WTC11 (cell line): ENCODE measurements at regions not wholly inside any gene's neighbourhood (a gene's known extent, or its start where the extent isn't known, plus 50 kb on each side); places are given as distances from the start of the nearest gene placed in this dataset.

Experiments used
- ATAC-seq: fragments of 200-7000 bp; cut with Tn5 transposase; 2 replicates; pipeline ENCODE4 v1.10.0; 2021; ENCODE audit warnings: mild to moderate bottlenecking, moderate library complexity
- CTCF ChIA-PET: fragments of 300-600 bp; sonication (Branson Sonifier 250); formaldehyde crosslinking; loops from one replicate; lab custom pipeline; 2021; ENCODE audit warnings: antibody characterized with exemption; lab: Charles Lee
- POLR2A ChIA-PET: fragments of 350-600 bp; sonication (Branson Sonifier 250); formaldehyde crosslinking; loops from one replicate; lab custom pipeline; 2021; ENCODE audit warnings: antibody characterized with exemption; lab: Charles Lee
- DNase-seq: peaks from one replicate; pipeline ENCODE4 v3.0.0; 2021; ENCODE audit warnings: low spot score
- H3K27ac Mint-ChIP-seq: 2 replicates; pipeline ENCODE4 v1.8.0; 2021; ENCODE audit warnings: mixed read lengths
- H3K27me3 Mint-ChIP-seq: 2 replicates; pipeline ENCODE4 v1.8.0; 2021; ENCODE audit warnings: low read depth, mild to moderate bottlenecking, moderate library complexity, mixed read lengths
- H3K36me3 Mint-ChIP-seq: 2 replicates; pipeline ENCODE4 v1.8.0; 2021; ENCODE audit warnings: mixed read lengths
- H3K4me1 Mint-ChIP-seq: 2 replicates; pipeline ENCODE4 v1.8.0; 2022; ENCODE audit warnings: mixed read lengths
- H3K4me3 Mint-ChIP-seq: 2 replicates; pipeline ENCODE4 v1.8.0; 2021; ENCODE audit warnings: mild to moderate bottlenecking, moderate library complexity, mixed read lengths
- H3K9me3 Mint-ChIP-seq: 2 replicates; pipeline ENCODE4 v1.8.0; 2021; ENCODE audit warnings: mixed read lengths
- CREM ChIP-seq: sonication (generic); formaldehyde crosslinking; IDR thresholded peaks from 2 replicates; pipeline ENCODE4 v1.8.1; 2022; ENCODE audit warnings: mild to moderate bottlenecking, missing genetic modification reagents, moderate library complexity
- ELF4 ChIP-seq: sonication (generic); formaldehyde crosslinking; IDR thresholded peaks from 2 replicates; pipeline ENCODE4 v1.8.1; 2022; ENCODE audit warnings: low read depth, mild to moderate bottlenecking, moderate library complexity, missing genetic modification reagents
- EMX1 ChIP-seq: fragments of 250-450 bp; sonication (Bioruptor Pico); IDR thresholded peaks from 2 replicates; pipeline ENCODE4 v1.8.0; 2021; ENCODE audit warnings: mild to moderate bottlenecking
- ERG ChIP-seq: fragments of 250-450 bp; sonication (Bioruptor Pico); IDR thresholded peaks from 2 replicates; pipeline ENCODE4 v1.8.0; 2021; ENCODE audit warnings: mild to moderate bottlenecking
- ETV6 ChIP-seq: sonication (generic); formaldehyde crosslinking; IDR thresholded peaks from 2 replicates; pipeline ENCODE4 v1.8.1; 2022; ENCODE audit warnings: mild to moderate bottlenecking, missing genetic modification reagents
- JUN ChIP-seq: sonication (generic); formaldehyde crosslinking; IDR thresholded peaks from 2 replicates; pipeline ENCODE4 v1.8.0; 2023; ENCODE audit warnings: mild to moderate bottlenecking, missing genetic modification reagents
- MLX ChIP-seq: sonication (generic); formaldehyde crosslinking; IDR thresholded peaks from 2 replicates; pipeline ENCODE4 v1.8.1; 2023; ENCODE audit warnings: mild to moderate bottlenecking, missing genetic modification reagents, moderate library complexity
- MYBL2 ChIP-seq: sonication (generic); formaldehyde crosslinking; IDR thresholded peaks from 2 replicates; pipeline ENCODE4 v1.8.1; 2023; ENCODE audit warnings: mild to moderate bottlenecking, moderate library complexity, missing genetic modification reagents
- NFYB ChIP-seq: sonication (generic); formaldehyde crosslinking; conservative IDR thresholded peaks from 2 replicates; pipeline ENCODE4 v1.8.0; 2022; ENCODE audit warnings: low read depth, missing genetic modification reagents
- OVOL2 ChIP-seq: fragments of 250-450 bp; sonication (Bioruptor Pico); IDR thresholded peaks from 2 replicates; pipeline ENCODE4 v1.9.0; 2021; ENCODE audit warnings: mild to moderate bottlenecking, borderline replicate concordance
- RELA ChIP-seq: sonication (generic); formaldehyde crosslinking; IDR thresholded peaks from 2 replicates; pipeline ENCODE4 v1.8.1; 2022; ENCODE audit warnings: missing genetic modification reagents, mild to moderate bottlenecking, borderline replicate concordance
- SMAD4 ChIP-seq: sonication (generic); formaldehyde crosslinking; IDR thresholded peaks from 2 replicates; pipeline ENCODE4 v1.8.0; 2022; ENCODE audit warnings: mild to moderate bottlenecking, missing genetic modification reagents
- SOX15 ChIP-seq: fragments of 250-450 bp; sonication (Bioruptor Pico); IDR thresholded peaks from 2 replicates; pipeline ENCODE4 v1.9.0; 2021; ENCODE audit warnings: mild to moderate bottlenecking
- SP1 ChIP-seq: sonication (generic); formaldehyde crosslinking; conservative IDR thresholded peaks from 2 replicates; pipeline ENCODE4 v1.8.1; 2022; ENCODE audit warnings: missing genetic modification reagents
- TEAD1 ChIP-seq: sonication (generic); formaldehyde crosslinking; IDR thresholded peaks from 2 replicates; pipeline ENCODE4 v1.8.0; 2022; ENCODE audit warnings: mild to moderate bottlenecking, missing genetic modification reagents
- TEAD4 ChIP-seq: sonication (generic); formaldehyde crosslinking; IDR thresholded peaks from 2 replicates; pipeline ENCODE4 v1.8.0; 2022; ENCODE audit warnings: mild to moderate bottlenecking, missing genetic modification reagents
- ZNF138 ChIP-seq: sonication (generic); formaldehyde crosslinking; conservative IDR thresholded peaks from 2 replicates; pipeline ENCODE4 v1.8.1; 2022; ENCODE audit warnings: mild to moderate bottlenecking, moderate library complexity, missing genetic modification reagents
- ZNF263 ChIP-seq: sonication (generic); formaldehyde crosslinking; IDR thresholded peaks from 2 replicates; pipeline ENCODE4 v1.8.1; 2022; ENCODE audit warnings: low read depth, mild to moderate bottlenecking, moderate library complexity, missing genetic modification reagents
- ZNF317 ChIP-seq: sonication (generic); formaldehyde crosslinking; IDR thresholded peaks from 2 replicates; pipeline ENCODE4 v1.8.1; 2023; ENCODE audit warnings: low read depth, mild to moderate bottlenecking, moderate library complexity, missing genetic modification reagents, borderline replicate concordance
- ZNF396 ChIP-seq: fragments of 250-450 bp; sonication (Bioruptor Pico); IDR thresholded peaks from 2 replicates; pipeline ENCODE4 v1.8.0; 2021; ENCODE audit warnings: mild to moderate bottlenecking, moderate library complexity, borderline replicate concordance
- ZNF671 ChIP-seq: fragments of 250-450 bp; sonication (Bioruptor Pico); IDR thresholded peaks from 2 replicates; pipeline ENCODE4 v1.8.0; 2021; ENCODE audit warnings: mild to moderate bottlenecking
- TF ChIP-seq, protein P1 (sequence below): sonication (generic); formaldehyde crosslinking; IDR thresholded peaks from 2 replicates; pipeline ENCODE4 v1.8.1; 2022; ENCODE audit warnings: mild to moderate bottlenecking, moderate library complexity, missing genetic modification reagents
- TF ChIP-seq, protein P2 (sequence below): sonication (generic); formaldehyde crosslinking; IDR thresholded peaks from 2 replicates; pipeline ENCODE4 v1.8.1; 2022; ENCODE audit warnings: missing genetic modification reagents, borderline replicate concordance
- TF ChIP-seq, protein P3 (sequence below): sonication (generic); formaldehyde crosslinking; IDR thresholded peaks from 2 replicates; pipeline ENCODE4 v1.8.1; 2022; ENCODE audit warnings: mild to moderate bottlenecking, missing genetic modification reagents, moderate library complexity, borderline replicate concordance

DNA sequence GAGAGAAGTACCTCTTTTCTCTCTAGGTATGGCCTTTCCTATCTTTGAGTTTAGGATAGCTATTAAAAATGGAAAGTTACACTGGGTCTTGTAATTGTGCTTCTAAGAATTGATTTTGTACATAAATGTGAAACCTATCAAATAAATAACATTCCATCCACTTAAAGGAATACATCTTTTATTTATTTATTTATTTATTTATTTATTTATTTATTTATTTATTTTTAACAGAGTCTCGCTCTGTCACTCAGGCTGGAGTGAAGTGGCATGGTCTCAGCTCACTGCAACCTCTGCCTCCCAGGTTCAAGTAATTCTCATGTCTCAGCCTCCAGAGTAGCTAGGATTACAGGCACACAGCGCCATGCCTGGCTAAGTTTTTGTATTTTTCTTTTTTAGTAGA, 1114.0 kb upstream of the EEF2KMT start:
- Mint-ChIP-seq H3K4me3 (no peak overlapping the region), H3K9me3 (peaks cover 59% of the 10 kb centered on the region), H3K27ac (no peak overlapping the region), H3K27me3 (peaks cover 14% of the 10 kb centered on the region), H3K36me3 (peaks cover 59% of the 10 kb centered on the region), H3K4me1 (no peaks in the 10 kb centered on the region)
- CTCF ChIA-PET: no interaction called here
- TF ChIP-seq SP1 (CRISPR knock-in tag) (no peak), CREM (no peak), ZNF396 (CRISPR knock-in tag) (no peak), MLX (CRISPR knock-in tag) (no peak), RELA (no peak), TEAD1 (CRISPR knock-in tag) (no peak), JUN (CRISPR knock-in tag) (no peak), EMX1 (CRISPR knock-in tag) (no peak), MYBL2 (no peak), TEAD4 (CRISPR knock-in tag) (no peak), ERG (no peak), NFYB (CRISPR knock-in tag) (no peak), ELF4 (CRISPR knock-in tag) (no peak), ZNF263 (CRISPR knock-in tag) (no peak), ZNF317 (CRISPR knock-in tag) (no peak)
- TF ChIP-seq, protein P1, sequence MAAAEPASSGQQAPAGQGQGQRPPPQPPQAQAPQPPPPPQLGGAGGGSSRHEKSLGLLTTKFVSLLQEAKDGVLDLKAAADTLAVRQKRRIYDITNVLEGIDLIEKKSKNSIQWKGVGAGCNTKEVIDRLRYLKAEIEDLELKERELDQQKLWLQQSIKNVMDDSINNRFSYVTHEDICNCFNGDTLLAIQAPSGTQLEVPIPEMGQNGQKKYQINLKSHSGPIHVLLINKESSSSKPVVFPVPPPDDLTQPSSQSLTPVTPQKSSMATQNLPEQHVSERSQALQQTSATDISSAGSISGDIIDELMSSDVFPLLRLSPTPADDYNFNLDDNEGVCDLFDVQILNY (CRISPR knock-in tag): no peak
- ATAC-seq (no peak), DNase-seq (no peak)
- POLR2A ChIA-PET: no interaction called here

DNA sequence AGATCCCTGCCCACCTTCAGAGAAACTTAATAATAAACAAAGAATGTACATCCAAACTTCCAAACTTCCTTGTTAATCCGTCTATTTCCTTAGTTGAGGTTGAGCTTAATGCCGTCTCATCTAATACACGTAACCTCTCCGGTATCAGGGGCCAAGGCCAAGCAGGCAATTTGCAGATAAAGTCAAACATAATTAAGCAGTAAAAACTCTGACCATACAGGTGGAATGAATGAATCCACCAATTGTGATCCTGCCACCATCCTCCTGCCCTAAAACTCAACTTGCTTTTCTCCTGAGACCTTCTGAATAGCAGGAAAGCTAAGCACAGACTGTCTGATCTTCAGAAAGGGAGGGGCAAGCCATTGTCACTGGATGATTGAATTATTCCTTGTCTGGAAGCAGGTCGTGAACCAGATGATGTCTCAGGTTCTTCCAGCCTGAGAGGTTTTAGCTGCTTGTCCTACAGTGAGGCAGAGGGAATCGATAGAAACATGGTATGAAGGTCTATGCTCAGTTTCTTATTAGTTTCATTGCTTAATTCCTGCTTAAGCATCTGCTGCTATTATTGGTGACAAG, 1111.8 kb upstream of the EEF2KMT start:
- DNase-seq: no peak
- H3K4me1 Mint-ChIP-seq: no peaks in the 10 kb centered on the region
- peaks cover 67% of the 10 kb centered on the region for H3K36me3 Mint-ChIP-seq
- peaks cover 6% of the 10 kb centered on the region for H3K27me3 Mint-ChIP-seq
- POLR2A ChIA-PET: no interaction called here
- no peak overlapping the region for H3K4me3 Mint-ChIP-seq
- ATAC-seq: no peak
- no peak overlapping the region for H3K27ac Mint-ChIP-seq
- H3K9me3 Mint-ChIP-seq: peaks cover 68% of the 10 kb centered on the region
- TF ChIP-seq SMAD4 (CRISPR knock-in tag): no peak
- no peak for TF ChIP-seq SOX15 (CRISPR knock-in tag)
- no peak for TF ChIP-seq NFYB (CRISPR knock-in tag)
- TF ChIP-seq, protein P2, sequence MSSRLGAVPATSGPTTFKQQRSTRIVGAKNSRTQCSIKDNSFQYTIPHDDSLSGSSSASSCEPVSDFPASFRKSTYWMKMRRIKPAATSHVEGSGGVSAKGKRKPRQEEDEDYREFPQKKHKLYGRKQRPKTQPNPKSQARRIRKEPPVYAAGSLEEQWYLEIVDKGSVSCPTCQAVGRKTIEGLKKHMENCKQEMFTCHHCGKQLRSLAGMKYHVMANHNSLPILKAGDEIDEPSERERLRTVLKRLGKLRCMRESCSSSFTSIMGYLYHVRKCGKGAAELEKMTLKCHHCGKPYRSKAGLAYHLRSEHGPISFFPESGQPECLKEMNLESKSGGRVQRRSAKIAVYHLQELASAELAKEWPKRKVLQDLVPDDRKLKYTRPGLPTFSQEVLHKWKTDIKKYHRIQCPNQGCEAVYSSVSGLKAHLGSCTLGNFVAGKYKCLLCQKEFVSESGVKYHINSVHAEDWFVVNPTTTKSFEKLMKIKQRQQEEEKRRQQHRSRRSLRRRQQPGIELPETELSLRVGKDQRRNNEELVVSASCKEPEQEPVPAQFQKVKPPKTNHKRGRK (CRISPR knock-in tag): no peak
- no peak for TF ChIP-seq SP1 (CRISPR knock-in tag)
- no peak for TF ChIP-seq OVOL2 (CRISPR knock-in tag)
- CTCF ChIA-PET: no interaction called here

DNA sequence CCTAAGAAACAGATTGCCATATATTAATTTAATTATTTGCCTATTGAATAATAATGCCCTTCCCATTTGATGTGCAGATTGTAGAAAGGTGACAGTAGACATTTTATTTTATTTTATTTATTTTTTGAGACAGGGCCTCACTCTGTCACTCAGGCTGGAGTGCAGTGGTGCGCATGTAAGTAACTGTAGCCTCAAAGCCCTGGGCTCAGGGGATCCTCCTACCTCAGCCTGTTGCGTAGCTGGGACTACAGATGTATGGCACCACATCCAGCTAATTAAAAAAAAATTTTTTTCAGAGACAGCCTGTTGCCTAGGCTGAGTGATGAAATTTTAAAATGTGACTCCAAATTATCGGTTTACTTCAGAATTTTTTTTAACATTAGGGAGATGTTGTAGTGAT, 1110.0 kb upstream of the EEF2KMT start:
- POLR2A ChIA-PET: no interaction called here
- peaks cover 71% of the 10 kb centered on the region for H3K9me3 Mint-ChIP-seq
- peaks cover 10% of the 10 kb centered on the region for H3K27me3 Mint-ChIP-seq
- ATAC-seq (no peak), DNase-seq (no peak)
- TF ChIP-seq NFYB (CRISPR knock-in tag) (no peak), SP1 (CRISPR knock-in tag) (no peak), ZNF138 (no peak), ZNF671 (CRISPR knock-in tag) (no peak), ETV6 (no peak)
- TF ChIP-seq, protein P3, sequence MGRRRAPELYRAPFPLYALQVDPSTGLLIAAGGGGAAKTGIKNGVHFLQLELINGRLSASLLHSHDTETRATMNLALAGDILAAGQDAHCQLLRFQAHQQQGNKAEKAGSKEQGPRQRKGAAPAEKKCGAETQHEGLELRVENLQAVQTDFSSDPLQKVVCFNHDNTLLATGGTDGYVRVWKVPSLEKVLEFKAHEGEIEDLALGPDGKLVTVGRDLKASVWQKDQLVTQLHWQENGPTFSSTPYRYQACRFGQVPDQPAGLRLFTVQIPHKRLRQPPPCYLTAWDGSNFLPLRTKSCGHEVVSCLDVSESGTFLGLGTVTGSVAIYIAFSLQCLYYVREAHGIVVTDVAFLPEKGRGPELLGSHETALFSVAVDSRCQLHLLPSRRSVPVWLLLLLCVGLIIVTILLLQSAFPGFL (CRISPR knock-in tag): no peak
- no peak overlapping the region for H3K4me3 Mint-ChIP-seq
- no peak overlapping the region for H3K27ac Mint-ChIP-seq
- CTCF ChIA-PET: no interaction called here
- peaks cover 70% of the 10 kb centered on the region for H3K36me3 Mint-ChIP-seq
- H3K4me1 Mint-ChIP-seq: no peaks in the 10 kb centered on the region
